ENCODE measurements at regions not wholly inside any gene's neighbourhood (a gene's known extent, or its start where the extent isn't known, plus 50 kb on each side); places are given as distances from the start of the nearest gene placed in this dataset.

DNA sequence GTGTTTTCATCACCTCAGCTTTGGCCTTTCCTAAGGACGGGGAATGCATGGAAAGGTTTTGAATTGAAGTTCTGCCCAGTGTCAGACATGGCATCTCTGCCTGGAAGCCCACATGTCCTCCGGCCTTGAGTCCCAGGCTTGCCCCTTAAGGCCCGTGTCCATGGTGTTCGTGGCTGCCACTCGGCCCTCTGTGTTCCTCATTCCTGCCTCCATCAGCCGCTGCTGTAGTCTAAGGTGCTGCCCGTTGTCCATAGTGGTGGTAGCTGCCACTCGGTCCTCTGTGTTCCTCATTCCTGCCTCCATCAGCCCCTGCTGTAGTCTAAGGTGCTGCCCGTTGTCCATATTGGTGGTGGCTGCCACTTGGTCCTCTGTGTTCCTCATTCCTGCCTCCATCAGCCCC is 180.7 kb upstream of the SHH start:
- TF ChIP-seq SUZ12 (IDR thresholded peaks at IDR 0.05) (no peak), HDGF (IDR thresholded peaks at IDR 0.05; ENCODE audit: borderline replicate concordance) (no peak), ZNF384 (IDR thresholded peaks at IDR 0.05) (no peak), SP1 (IDR thresholded peaks at IDR 0.05) (no peak)
